ENCODE measurements at regions not wholly inside any gene's neighbourhood (a gene's known extent, or its start where the extent isn't known, plus 50 kb on each side); places are given as distances from the start of the nearest gene placed in this dataset.

GRCh38 chr6:119598883-119599282 is 249.3 kb upstream of the MAN1A1 start:
- TF ChIP-seq POLR2A (IDR thresholded peaks at IDR 0.05) (no peak), CTCF (IDR thresholded peaks at IDR 0.05) (no peak), POLR2AphosphoS5 (IDR thresholded peaks at IDR 0.05) (no peak)

Data from gastroesophageal sphincter (tissue), 3 donors.